Heart right ventricle (tissue), 16 donors: ENCODE measurements at regions not wholly inside any gene's neighbourhood (a gene's known extent, or its start where the extent isn't known, plus 50 kb on each side); places are given as distances from the start of the nearest gene placed in this dataset.

Experiments
- ATAC-seq, 8 donors: fragments of 200-7000 bp; cut with Tn5 transposase; one replicate each; pipeline ENCODE4 v1.9.1; 2020; ENCODE audit warnings: mild to moderate bottlenecking in 8 of 8, moderate library complexity in 8 of 8, moderate number of reproducible peaks in 1 of 8
- DNase-seq, 2 donors: peaks; one replicate each; pipeline ENCODE4 v3.0.0-alpha.2; 2020
- H3K27ac ChIP-seq, 10 donors: fragments of 200-600 bp; sonication (generic) in 2 of 10; one replicate each; pipeline versions ENCODE4 v1.5.0 to v1.8.0; 2020 to 2022; ENCODE audit warnings: mild to moderate bottlenecking in 3 of 10
- H3K27me3 ChIP-seq, 7 donors: fragments of 200-600 bp; one replicate each; pipeline ENCODE4 v1.8.0; 2021 to 2022; ENCODE audit warnings: mild to moderate bottlenecking in 2 of 7
- H3K36me3 ChIP-seq, 9 donors: fragments of 200-600 bp; sonication (generic) in 1 of 9; one replicate each; pipeline versions ENCODE4 v1.5.0 to v1.8.0; 2020 to 2022; ENCODE audit warnings: mild to moderate bottlenecking in 2 of 9
- H3K4me1 ChIP-seq, 9 donors: fragments of 200-600 bp; sonication (generic) in 1 of 9; one replicate each; pipeline versions ENCODE4 v1.5.0 to v1.8.0; 2020 to 2022; ENCODE audit warnings: mild to moderate bottlenecking in 4 of 9
- H3K4me3 ChIP-seq, 10 donors: fragments of 200-600 bp; sonication (generic) in 2 of 10; one replicate each; pipeline versions ENCODE4 v1.5.0 to v1.8.0; 2020 to 2022; ENCODE audit warnings: mild to moderate bottlenecking in 7 of 10, moderate library complexity in 2 of 10
- H3K9me3 ChIP-seq, 11 donors: fragments of 200-600 bp in 10 of 11; sonication (generic) in 2 of 11; one replicate each; pipeline versions ENCODE4 v1.5.0 to v1.8.0; 2013 to 2022; ENCODE audit warnings: mild to moderate bottlenecking in 2 of 11, control low read depth in 1 of 11, moderate library complexity in 1 of 11
- WGBS, 2 donors: extraction: QIAGEN DNeasy Blood & Tissue Kit; methylation state at CpG; one replicate each; pipeline ENCODE4 v1.1.7; 2013; ENCODE audit warnings: inconsistent platforms in 1 of 2; 5-methylcytosine and 5-hydroxymethylcytosine counted together
- intact Hi-C, 10 donors: fragments of 100-400 bp; cut with DNase I; formaldehyde crosslinking; loops; one replicate each; pipeline versions ENCODE4 v1.11.1 to v1.14.2; 2022
- TF ChIP-seq, protein P1 (sequence below), 9 donors: fragments of 200-600 bp; sonication (generic) in 2 of 9; IDR thresholded peaks; one replicate each; pipeline versions ENCODE4 v1.5.0 to v1.8.0; 2021 to 2022; ENCODE audit warnings: antibody characterized with exemption in 9 of 9, mild to moderate bottlenecking in 5 of 9, moderate library complexity in 1 of 9
- donor health status: Arrhythmogenic right ventricular cardiomyopathy.
- donor health status: ischemic (EF 13 %, LVEDD 7.1; RV severe dilation, severe dysfunction).
- donor health status: healthy with polysubstance abuse.
- donor health status: DM: no; HTN: yes; CAD: no.
- donor health status: DM: no; HTN: no; CAD: no.
- donor health status: ischemic (EF 25% LVEDD 6.9; RV normal size, moderate dysfunction).
- donor health status: ischemic (EF 25% LVEDD 5.7; RV mildly dilated, moderate dysfunction).
- donor health status: healthy.
- donor health status: DM: yes; HTN: yes; CAD: no.
- donor health status: Ischemic cardiomyopathy.
- donor health status: ischemic (EF 35%, LVEDD 5.7; RV mildly dilated, moderate dysfunction).
- donor health status: nonischemic (EF 11% LVEDD 7.7; RV severe dilation, severe dysfunction).
- donor health status: DM: yes; HTN: yes; CAD: no.
- donor health status: PGD.
- donor health status: ischemic (EF 29% LVEDD 5.4; RV normal size, mild dysfunction).
- donor health status: nonischemic (EF 23%, LVEDD 6.1; RV moderate dilation, normal function).

DNA sequence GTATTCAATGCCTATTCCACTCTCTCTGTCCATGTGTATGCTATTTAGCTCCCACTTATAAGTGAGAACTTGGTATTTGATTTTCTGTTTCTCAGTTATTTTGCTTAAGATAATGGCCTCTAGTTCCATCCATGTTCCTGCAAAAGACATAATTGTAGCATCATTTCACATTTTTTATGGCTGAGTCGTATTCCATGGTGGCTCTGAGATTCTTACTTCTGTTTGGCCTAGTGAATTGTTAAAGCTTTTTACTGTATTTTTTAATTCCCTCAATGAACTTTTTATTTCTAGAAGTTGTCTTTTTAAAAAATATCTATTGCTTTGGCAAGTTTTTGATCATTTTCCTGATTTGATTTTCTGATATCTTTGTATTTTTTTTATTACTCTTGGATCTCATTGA lies 635.6 kb downstream of the PLA2G4A start:
- no peaks in the 10 kb centered on the region for H3K27me3 ChIP-seq
- no peak overlapping the region for H3K27ac ChIP-seq
- no peak overlapping the region for H3K4me3 ChIP-seq
- no peaks in the 10 kb centered on the region for H3K4me1 ChIP-seq
- intact Hi-C loops = no loop called here
- TF ChIP-seq, protein P1, sequence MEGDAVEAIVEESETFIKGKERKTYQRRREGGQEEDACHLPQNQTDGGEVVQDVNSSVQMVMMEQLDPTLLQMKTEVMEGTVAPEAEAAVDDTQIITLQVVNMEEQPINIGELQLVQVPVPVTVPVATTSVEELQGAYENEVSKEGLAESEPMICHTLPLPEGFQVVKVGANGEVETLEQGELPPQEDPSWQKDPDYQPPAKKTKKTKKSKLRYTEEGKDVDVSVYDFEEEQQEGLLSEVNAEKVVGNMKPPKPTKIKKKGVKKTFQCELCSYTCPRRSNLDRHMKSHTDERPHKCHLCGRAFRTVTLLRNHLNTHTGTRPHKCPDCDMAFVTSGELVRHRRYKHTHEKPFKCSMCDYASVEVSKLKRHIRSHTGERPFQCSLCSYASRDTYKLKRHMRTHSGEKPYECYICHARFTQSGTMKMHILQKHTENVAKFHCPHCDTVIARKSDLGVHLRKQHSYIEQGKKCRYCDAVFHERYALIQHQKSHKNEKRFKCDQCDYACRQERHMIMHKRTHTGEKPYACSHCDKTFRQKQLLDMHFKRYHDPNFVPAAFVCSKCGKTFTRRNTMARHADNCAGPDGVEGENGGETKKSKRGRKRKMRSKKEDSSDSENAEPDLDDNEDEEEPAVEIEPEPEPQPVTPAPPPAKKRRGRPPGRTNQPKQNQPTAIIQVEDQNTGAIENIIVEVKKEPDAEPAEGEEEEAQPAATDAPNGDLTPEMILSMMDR (IDR thresholded peaks at IDR 0.05) = no peak
- WGBS, 2 donors = 74 to 89% methylated on average over 1 of the region's 1 CpG
- no peak for DNase-seq
- peaks cover 0 to 45% (median 11%) of the 10 kb centered on the region in 11 donors for H3K9me3 ChIP-seq
- H3K36me3 ChIP-seq = no peaks in the 10 kb centered on the region
- no peak for ATAC-seq

DNA sequence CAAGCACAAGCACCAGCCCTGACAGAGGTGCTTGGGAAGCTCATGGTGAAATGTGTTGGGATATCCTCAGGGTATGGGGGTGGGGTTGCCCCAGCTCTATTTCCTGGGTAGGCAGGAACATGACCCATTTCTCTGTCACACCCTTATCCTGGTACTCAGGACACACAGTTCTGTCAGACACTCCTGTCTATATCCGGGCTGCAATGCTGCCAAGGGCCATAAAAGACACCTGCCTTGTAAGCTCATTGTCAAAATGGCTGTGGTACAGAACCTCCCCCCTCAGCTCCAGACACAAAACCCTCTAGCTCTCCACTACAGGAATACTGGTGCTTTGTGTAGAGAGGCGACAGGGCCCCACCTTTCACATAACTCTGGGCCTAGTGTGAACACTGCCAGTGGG lies 636.7 kb downstream of the PLA2G4A start:
- DNase-seq = no peak
- peaks cover 0 to 45% (median 11%) of the 10 kb centered on the region in 11 donors for H3K9me3 ChIP-seq
- no peak for ATAC-seq
- H3K27me3 ChIP-seq = no peaks in the 10 kb centered on the region
- H3K4me3 ChIP-seq = no peak overlapping the region
- TF ChIP-seq, protein P1 (IDR thresholded peaks at IDR 0.05) = no peak
- intact Hi-C loops = no loop called here
- no peaks in the 10 kb centered on the region for H3K36me3 ChIP-seq
- WGBS, 2 donors = 58 to 60% methylated on average over 2 of the region's 2 CpGs
- H3K4me1 ChIP-seq = no peaks in the 10 kb centered on the region
- H3K27ac ChIP-seq = no peak overlapping the region

DNA sequence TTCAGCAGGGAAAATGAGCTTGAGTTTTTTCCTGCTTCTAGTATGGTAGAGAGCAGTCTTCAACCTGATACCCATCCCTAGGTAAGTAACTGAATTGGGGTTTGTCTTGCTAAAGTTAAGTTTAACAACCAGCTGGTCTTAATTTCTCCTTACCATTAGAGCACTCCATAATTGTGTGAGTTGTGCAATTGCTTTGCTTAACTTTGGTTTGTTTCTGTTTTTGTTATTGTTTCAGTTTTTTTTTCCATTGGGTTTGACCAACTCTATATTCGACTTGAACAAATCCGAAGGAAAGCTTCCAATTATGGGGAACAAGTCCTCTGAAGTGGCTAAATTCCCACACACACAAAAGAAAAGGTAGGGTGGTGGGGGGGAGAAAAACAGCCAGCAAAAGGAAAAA lies 641.1 kb downstream of the PLA2G4A start:
- DNase-seq (no peak), ATAC-seq (no peak)
- Histone ChIP-seq H3K4me3 (no peak overlapping the region), H3K27ac (no peak overlapping the region), H3K36me3 (no peaks in the 10 kb centered on the region), H3K27me3 (no peaks in the 10 kb centered on the region), H3K9me3 (peaks cover 0 to 17% (median 3%) of the 10 kb centered on the region in 11 donors), H3K4me1 (no peaks in the 10 kb centered on the region)
- 79 to 86% methylated on average over 2 of the region's 2 CpGs for WGBS, 2 donors
- TF ChIP-seq, protein P1 (IDR thresholded peaks at IDR 0.05) = no peak
- intact Hi-C loops = loop anchor here in 1 of 10 donors (10.0 kb wide), 1 partner anchor 515 kb away; no protein-coding TSS in a partner anchor

GRCh38 chr1:187471555-187471954 lies 642.8 kb downstream of the PLA2G4A start:
- H3K4me1 ChIP-seq = no peaks in the 10 kb centered on the region
- no peak overlapping the region for H3K27ac ChIP-seq
- 87 to 88% methylated on average over 2 of the region's 2 CpGs for WGBS, 2 donors
- no peaks in the 10 kb centered on the region for H3K9me3 ChIP-seq
- no peaks in the 10 kb centered on the region for H3K36me3 ChIP-seq
- TF ChIP-seq, protein P1 (IDR thresholded peaks at IDR 0.05) = no peak
- ATAC-seq = no peak
- intact Hi-C loops = loop anchor here in 1 of 10 donors (10.0 kb wide), 1 partner anchor 513 kb away; no protein-coding TSS in a partner anchor
- H3K27me3 ChIP-seq = no peaks in the 10 kb centered on the region
- no peak overlapping the region for H3K4me3 ChIP-seq
- DNase-seq = no peak
